HG03520 (cell line): ENCODE measurements at regions not wholly inside any gene's neighbourhood (a gene's known extent, or its start where the extent isn't known, plus 50 kb on each side); places are given as distances from the start of the nearest gene placed in this dataset.

Source experiments
- ATAC-seq: cut with Tn5 transposase; IDR thresholded peaks from one replicate; pipeline ENCODE4 v1.9.1; 2021; ENCODE audit warnings: mild to moderate bottlenecking, moderate library complexity; ENCODE audit not compliant: unreplicated experiment

- ATAC-seq = no peak
Observed at GRCh38 chr1:214823311-214824117, 220.5 kb downstream of the CENPF start.

GRCh38 chr1:214824763-214825162 is 221.8 kb downstream of the CENPF start:
- ATAC-seq = no peak

- no peak for ATAC-seq
Observed at GRCh38 chr1:214826619-214827018, 223.6 kb downstream of the CENPF start.

GRCh38 chr1:214827883-214828282 is 224.9 kb downstream of the CENPF start:
- no peak for ATAC-seq

- ATAC-seq = no peak
Observed at GRCh38 chr1:214830941-214831340, 227.9 kb downstream of the CENPF start.

GRCh38 chr1:214831956-214832355 is 229.0 kb downstream of the CENPF start:
- ATAC-seq = no peak

- no peak for ATAC-seq
Observed at GRCh38 chr1:214833178-214833756, 230.3 kb downstream of the CENPF start.

- no peak for ATAC-seq
Observed at GRCh38 chr1:214837376-214837775, 234.4 kb downstream of the CENPF start.

- ATAC-seq = no peak
Observed at GRCh38 chr1:214838351-214838750, 235.4 kb downstream of the CENPF start.

GRCh38 chr1:214840356-214840755 is 237.4 kb downstream of the CENPF start:
- no peak for ATAC-seq

GRCh38 chr1:214842856-214843255 is 239.7 kb upstream of the KCNK2 start:
- no peak for ATAC-seq

- ATAC-seq = no peak
Observed at GRCh38 chr1:214843281-214843680, 239.3 kb upstream of the KCNK2 start.

GRCh38 chr1:214844319-214844718 is 238.2 kb upstream of the KCNK2 start:
- no peak for ATAC-seq

- ATAC-seq = no peak
Observed at GRCh38 chr1:214846276-214846675, 236.3 kb upstream of the KCNK2 start.

GRCh38 chr1:214847071-214847810 is 235.3 kb upstream of the KCNK2 start:
- no peak for ATAC-seq

- no peak for ATAC-seq
Observed at GRCh38 chr1:214848101-214848500, 234.4 kb upstream of the KCNK2 start.

- no peak for ATAC-seq
Observed at GRCh38 chr1:214850432-214851050, 232.0 kb upstream of the KCNK2 start.

GRCh38 chr1:214853340-214853739 is 229.2 kb upstream of the KCNK2 start:
- ATAC-seq = no peak

GRCh38 chr1:214854126-214854875 is 228.2 kb upstream of the KCNK2 start:
- ATAC-seq = no peak

GRCh38 chr1:214856843-214857242 is 225.7 kb upstream of the KCNK2 start:
- no peak for ATAC-seq

GRCh38 chr1:214857716-214858115 is 224.8 kb upstream of the KCNK2 start:
- ATAC-seq = no peak
